NCI-H2107 treated with DMSO at 0.1 percent for 48 hours (cell line): ENCODE measurements at regions not wholly inside any gene's neighbourhood (a gene's known extent, or its start where the extent isn't known, plus 50 kb on each side); places are given as distances from the start of the nearest gene placed in this dataset.
A peak's percentile ranks its signal among the peaks of the same experiment; 100 is the strongest.
"Not testable (repeated sequence)": the region's sequence is repeated elsewhere in the genome, so short reads cannot be mapped to it uniquely, and the experiment has no call there.

Experiments
- DNase-seq: peaks from one replicate; lab custom pipeline; 2025; ENCODE audit not compliant: unreplicated experiment; lab: John Stamatoyannopoulos, UW

DNA sequence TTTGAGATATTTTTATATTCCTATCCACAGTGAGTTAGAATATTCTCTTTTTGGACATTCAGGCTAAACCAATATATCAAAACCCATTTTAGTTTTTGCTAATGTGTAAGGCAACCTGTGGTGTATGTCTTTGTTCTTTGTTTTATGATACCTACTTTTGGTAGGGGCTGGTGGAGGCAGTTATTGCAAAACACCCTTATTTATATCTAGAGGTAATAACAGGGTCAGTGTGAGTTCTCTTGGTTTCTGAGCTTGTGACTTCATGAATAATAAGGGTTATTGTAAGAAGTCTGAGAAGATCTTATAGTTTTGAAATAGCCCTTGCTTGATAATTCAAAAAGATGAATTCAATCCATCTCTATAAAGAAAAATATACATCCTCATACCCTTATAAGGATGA, 235.1 kb upstream of the LRIG3 start:
- DNase-seq, result no peak

DNA sequence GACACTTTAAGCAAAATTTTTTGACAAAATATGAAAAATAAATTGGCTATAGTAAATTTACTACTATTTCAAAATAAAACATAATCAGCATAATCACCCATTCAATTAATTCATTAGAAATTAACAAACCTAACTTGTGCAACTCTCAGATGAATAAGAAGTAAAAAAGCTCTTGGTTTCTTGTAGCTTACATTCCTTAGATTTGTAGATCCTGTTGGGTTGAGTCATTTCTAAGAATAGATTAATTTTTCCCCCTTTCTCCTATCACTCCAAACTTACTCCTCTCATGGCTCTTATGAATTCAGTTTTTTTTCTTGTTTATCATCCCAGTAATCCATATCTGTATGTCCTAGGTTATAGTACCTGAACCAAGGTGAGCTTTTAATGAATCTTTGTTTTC, 230.9 kb upstream of the LRIG3 start:
- DNase-seq, result no peak

DNA sequence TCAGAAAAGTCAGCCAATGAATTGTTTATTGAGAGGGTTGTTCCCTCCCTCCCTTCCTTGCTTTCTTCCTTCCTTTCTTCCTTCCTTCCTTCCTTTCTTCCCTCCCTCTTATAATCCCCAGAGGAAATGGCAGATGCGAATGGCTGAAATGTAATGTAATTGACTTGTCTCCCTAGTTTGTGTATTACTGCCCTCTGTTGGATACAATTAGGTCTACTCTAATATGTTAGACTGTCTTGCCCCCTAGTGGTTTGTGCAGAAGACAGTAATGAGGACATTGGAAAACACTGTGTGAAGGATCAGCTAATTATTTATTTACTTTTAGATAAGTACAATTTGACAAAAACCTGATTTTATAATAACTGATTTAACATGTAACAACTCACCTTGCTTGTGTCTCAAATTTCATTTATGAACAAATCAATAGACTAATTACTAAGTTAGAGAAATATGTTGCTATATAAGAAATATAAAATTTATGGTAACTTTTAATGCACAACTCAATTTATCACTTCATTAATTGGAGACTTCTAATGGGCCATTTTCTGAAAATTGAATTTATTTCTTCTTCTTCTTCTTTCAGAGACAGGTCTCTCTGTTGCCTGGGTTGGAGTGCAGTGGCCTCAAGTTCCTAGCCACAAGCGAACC, 229.8 kb upstream of the LRIG3 start:
- peak; percentile 78 for DNase-seq

DNA sequence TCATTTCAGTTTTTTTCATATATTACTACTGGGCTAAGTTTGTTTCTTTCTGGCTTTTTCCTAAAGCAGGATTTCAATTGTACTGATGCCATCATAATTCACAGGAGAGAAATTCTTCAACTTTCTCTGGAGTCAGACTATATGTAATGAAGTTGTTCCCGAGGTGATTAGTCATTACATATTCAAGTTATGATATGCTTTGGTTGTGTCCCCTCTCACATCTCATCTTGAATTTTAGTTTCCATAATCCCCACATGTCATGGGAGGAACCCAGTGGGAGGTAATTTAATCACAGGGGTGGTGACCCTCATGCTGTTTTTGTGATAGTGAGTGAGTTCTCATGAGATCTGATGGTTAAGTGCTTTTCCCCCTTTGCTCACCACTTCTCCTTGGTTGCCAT, 227.5 kb upstream of the LRIG3 start:
- no peak for DNase-seq

DNA sequence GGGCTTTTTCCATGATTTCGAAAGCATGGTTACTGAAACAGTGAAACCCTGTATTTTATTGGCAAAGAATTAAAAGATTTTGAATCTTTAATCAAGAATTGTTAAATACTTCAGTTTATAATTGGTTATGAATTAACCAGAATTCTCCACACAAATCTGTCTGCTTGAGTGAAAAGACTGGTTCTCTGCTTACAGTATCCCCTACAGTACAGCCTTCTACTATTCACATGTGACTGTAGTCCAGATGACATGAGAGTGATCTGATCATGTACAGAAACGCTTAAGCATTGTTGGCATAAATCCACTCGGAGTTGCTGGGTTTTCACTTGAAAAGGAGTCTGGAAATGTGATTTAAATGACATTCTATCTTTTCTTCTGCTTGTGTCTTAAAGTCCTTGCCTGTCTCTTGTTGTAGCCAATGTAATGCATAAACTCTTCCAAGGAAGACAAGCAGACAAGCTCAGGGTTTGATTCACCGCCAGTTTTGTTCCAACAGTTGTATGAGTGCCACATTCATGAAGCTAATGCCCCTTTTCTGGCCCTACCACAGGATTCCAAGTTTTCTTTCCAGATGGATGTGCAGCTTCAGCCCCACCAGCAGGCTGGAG, 222.0 kb upstream of the LRIG3 start:
- DNase-seq, result no peak

DNA sequence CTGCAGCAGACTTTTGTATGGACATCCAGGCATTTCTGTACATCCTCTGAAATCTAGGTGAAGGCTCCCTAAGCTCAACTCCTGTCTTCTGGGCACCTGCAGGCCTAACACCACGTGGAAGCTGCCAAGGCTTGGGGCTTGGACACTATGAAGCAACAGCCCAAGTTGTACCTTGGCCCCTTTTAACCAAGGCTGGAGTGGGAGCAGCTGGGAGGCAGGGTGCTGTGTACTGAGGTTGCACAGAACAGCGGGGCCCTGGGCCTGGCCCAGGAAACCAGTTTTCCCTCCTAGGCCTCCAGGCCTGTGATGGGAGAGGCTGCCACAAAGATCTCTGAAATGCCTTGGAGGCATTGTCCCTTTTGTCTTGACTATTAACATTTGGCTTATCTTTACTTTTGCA, 214.4 kb upstream of the LRIG3 start:
- DNase-seq, result no peak

DNA sequence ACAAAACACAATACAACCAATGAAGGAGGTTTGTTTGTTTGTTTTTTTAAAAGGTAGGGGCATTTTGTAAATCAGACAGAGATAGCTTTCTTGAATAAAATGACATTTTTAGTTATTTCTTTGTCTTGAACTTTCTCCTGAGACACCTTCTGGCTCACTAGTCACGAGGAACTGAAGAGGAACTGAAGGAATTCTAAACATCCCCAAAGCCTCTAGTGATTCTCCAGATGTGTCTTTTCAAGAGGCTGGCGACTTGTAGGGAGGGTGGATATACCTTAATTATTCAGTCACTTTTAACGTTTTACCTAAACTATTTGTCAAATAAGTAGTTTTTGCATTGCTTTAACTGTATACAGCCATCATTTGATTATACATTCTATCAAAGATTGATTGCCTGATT, 211.2 kb upstream of the LRIG3 start:
- DNase-seq, result no peak

DNA sequence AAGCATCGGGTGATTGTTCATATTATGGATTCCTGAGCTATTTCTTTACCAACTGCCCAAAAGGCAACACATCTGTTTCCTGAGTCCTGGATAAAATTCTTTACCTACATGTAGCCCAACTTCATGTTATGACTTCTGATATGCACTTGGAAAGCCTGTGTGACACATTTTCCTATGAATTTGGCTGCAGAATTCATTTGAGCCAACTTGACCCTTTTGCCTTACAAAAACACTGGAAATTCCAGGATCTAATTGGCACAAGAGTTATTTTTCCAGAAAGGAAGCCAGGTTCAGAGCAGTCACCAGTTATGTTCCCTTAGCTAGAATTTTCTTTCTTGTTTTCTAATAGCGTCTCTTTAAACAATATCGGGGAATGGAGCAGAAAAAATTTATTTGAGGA, 202.5 kb upstream of the LRIG3 start:
- DNase-seq, result no peak

DNA sequence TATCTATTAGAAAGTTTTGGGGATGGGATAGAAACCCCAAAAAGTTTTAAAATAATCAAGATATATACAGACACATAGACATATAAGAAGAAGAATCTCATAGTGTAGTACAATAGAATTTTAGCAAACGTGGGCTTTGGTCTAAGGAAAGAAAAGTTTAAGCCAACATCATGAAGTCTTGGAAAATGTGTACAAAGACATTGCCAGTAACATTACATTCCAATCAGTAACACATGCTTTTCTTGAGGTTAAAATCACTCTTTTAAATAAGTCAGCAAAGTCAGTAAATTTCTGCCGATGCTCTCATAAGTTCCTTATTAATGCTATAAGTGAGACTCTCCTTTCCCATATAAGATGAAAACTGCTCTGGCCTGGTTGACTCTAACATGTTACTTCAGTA, 201.1 kb upstream of the LRIG3 start:
- DNase-seq, result no peak

DNA sequence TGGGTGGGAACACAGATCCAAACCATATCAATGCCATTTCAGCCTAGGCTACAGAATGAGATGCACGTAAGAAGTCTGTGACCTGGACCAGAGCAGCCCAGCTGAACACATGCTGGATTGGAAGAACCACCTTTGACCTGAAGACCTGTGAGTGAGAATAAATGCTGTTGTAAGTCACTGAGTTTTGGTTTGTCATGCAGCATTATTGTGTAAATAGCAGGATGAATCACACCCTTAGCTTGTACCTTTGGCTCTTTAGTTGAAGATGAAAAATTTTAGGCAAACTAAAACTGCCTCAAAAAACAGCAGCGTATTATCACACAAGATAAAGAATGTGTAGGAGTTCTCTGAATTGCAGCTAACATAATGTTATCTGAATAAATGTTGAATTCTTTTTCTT, 199.4 kb upstream of the LRIG3 start:
- DNase-seq, result no peak

DNA sequence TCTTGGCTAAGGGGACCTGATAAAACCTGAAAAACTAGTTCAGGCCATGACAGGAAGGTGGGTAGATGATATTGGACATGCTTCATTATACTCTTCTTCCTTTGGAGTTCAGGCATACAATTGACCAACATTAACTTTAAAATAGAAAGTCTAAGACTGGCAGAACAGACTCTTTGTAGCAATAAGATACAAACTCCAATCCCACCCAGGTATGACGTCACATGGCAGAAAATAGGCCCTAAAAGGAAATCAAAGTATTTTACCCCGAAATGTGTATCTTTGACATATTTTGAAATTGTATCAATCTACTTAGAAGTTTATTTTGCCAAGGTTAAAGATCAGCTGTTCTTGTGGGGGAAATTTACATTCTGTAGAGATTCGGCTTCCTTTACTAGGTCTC, 198.1 kb upstream of the LRIG3 start:
- no peak for DNase-seq

DNA sequence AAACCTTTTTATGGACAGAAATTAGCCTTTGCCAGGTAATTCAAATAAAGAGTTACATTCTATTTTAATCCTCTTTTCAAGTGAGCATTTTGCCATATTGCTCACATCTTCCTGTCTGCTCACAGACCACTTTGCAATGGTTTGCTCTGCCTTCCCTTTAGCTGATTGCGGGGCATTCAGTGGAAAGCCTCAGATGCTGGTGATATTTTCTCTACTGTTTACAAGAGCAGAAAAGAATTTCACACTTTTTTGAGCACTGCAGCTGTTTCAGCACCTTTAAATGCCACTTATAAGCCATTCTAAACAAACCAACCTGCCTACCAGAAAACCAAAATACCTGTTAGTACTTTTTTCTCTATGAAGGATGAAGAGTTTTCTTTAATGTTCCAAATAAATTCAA, 195.7 kb upstream of the LRIG3 start:
- no peak for DNase-seq

DNA sequence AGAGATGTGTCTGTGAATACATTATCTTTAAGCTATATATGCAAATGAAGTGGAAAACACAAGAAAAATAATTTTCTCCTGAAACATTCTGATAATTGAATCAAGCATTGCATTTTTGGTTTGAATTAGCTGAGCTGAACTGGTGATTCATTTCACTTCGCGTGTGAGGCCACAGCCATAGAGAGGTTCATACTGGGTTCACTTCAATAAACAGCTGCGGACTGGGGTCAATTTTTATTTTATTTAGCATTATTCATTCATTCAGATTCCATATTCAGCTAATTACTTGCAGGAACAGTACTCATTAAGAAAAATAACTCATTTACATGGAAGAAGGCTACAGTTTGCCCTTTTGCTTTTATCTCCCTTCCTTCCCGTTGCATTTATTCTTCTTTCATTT, 195.2 kb upstream of the LRIG3 start:
- DNase-seq, result no peak

DNA sequence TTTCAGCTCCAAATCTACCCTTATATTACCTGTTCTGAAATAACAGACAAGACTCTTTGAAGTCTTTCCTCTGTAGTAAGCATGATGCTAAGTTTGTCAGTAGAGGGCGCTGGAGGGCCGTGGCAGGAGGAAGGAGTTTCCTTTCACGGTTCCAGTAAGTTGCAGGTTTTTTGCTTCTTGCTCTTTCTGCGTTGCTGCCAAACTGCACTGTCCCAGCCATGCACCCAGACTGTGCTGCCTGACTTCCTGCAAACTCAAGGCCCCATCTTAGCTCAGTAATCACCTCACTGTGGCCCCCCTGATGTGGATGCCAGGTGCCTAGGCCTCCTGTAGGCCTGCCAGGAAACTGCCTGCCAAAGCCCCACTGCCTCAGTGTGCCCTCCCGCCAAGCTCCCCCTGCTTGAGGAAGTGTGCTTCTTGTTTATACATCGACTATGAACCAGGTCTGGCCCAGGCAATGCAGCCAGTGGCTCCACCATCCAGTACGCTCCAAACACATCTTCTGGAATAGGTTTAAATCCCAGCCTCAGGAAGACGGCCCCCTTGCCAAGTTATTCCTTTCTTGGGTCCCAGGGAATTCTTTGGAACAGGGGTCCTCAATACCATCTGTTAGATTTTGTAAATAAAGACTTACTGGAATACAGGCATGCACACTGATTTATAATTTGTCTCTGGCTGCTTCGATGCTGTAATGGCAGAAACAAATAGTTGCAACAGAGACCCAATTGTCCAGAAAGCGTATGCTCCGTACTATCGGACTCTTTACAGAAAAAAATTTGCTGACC, 193.7 kb upstream of the LRIG3 start:
- DNase-seq, result peak; percentile 44

DNA sequence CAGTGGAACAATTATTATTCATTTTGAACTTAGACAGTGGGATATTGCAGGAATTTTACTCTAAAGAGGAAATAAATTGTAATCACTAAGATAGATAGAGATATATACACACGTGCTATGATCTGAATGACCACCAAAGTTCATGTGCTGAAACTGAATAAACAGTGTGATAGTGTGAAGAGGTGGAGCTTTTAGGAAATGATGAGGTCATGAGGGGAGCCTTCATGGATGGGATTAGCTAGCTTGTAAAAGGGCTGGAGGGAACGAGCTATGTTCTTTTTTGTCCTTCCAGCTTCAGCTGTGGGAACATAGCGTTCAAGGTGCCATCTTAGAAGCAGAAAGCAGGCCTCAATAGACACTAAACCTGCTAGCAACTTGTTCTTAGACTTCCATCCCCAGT, 191.5 kb upstream of the LRIG3 start:
- DNase-seq, result no peak

DNA sequence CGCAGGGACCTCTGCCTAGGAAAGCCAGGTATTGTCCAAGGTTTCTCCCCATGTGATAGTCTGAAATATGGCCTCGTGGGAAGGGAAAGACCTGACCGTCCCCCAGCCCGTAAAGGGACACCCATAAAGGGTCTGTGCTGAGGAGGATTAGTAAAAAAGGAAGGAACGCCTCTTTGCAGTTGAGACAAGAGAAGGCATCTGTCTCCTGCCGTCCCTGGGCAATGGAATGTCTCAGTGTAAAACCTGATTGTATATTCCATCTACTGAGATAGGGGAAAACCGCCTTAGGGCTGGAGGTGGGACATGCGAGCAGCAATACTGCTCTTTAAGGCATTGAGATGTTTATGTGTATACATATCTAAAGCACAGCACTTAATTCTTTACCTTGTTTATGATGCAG, 188.2 kb upstream of the LRIG3 start:
- not testable (repeated sequence) for DNase-seq

DNA sequence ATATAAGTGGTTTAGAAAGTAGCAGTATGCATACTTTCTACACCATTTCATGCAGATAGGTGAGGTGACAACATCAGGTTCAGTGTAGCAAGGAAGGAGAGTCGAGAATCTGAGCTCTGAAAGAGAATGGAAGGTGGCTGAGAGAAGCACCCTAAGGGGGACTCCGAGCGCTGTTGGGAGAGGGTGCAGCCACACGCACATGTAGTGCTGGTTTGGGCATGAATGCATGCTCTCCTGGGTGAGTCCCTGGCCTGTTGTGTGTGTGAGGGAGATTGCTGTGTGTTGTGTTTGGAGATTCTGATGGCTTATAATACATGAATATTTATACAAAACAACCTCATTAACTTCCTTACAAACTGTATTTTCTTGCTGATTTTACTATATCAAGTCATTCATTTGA, 180.3 kb upstream of the LRIG3 start:
- no peak for DNase-seq

DNA sequence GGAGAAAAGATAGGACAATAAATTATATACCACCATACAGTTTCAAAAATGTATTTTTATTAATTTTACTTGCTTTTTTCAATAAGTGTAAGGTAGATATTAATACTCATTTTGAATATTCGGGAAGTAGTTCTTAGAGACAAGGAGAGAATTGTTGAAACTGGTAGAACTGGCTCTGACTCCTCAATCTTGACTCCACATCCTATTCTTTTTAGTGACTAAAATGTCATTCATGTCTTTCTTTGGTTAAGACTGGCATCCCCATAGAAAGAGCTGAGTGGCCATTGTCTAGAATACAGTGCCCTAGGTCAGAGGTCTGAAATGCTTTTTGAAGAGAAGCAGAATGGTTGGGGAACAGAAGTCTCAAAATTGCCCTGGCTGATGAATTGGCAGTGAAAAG, 177.6 kb upstream of the LRIG3 start:
- DNase-seq, result no peak

DNA sequence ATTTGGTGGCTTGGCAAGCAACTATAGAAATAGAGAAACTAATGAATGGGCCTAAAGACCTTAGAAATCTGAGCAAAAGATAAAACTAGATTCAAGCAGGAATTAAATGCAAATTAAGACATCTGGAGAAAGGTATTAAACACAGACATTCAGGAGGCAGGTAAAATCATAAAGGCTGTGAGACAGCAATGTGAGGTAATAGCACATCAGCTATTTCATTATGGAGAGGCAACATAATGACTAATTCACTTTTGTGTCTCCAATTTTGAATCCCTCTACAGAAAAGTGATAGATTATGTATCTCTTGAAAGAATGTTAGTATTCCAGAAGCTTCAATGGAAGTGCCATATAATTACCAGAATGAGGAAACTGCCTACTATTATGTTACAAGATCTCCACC, 175.9 kb upstream of the LRIG3 start:
- no peak for DNase-seq

DNA sequence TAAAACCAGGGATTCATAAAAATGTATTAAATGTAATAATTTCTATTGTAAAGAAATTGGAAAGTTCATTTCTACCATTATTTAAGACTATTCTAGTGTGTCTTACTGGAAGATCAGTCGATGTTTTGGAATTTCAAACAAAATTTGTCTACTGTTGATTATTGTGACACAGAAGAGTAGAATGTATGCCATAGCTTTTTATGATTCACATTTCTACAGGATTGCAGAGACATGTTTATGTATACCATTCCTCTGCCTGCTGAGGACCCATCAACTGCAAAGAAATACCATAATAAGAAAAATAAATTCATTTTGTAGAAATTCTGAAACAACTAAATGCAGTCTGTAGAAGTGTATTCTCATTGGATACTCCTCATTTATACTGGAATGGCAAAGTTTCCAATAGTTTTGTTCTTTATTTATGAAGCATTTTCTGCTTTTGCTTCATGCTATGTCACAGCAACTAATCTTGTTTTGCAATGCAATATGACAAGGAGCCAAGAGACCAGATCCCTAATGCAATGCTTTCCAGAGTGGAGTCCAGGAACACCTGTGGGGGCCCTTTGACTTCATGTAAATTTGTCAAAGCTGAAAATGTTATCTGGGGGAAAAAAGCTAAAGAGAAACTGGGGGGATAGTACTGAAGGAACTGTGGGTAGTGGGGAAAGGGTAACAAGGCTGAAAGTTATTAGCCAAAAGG, 172.9 kb upstream of the LRIG3 start:
- no peak for DNase-seq

DNA sequence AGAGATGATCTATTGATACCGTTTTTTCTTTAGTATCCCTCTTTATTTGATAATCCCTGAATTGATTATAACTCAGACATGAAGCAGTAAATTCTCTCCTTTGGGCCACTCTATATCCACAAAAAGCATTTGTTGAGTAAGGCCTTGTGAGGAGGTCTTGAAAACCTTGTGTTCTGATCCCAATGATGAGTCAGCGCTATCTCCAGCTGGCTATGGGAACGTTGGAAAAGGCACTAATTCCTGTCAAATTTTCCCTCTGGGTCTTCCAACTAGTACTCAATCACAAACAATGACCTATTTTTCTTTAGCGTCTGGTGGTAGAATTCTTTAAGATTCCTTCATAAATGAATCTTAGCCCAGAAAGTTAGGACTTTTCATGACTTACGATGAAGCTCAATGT, 168.4 kb upstream of the LRIG3 start:
- DNase-seq, result no peak

DNA sequence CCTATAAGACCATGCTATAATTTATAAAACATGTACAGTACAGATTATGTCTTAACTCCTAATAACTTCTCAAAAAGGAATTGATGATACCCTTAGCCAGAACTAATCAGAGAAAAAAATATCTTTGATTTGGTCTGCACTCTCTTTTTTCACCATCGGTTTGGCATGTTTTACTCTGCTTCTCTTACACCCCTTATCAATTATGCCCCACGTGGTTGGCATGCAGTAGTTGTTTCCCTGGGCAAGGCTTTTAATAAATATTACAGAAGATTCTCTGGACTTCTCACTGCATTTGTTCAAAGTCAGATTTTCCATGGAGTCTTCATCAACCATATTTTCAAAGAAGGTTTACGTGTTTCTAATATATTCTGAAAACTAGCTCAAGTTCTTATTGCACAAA, 167.4 kb upstream of the LRIG3 start:
- no peak for DNase-seq
